A172 (cell line): ENCODE measurements at regions not wholly inside any gene's neighbourhood (a gene's known extent, or its start where the extent isn't known, plus 50 kb on each side); places are given as distances from the start of the nearest gene placed in this dataset.
A peak's percentile ranks its signal among the peaks of the same experiment; 100 is the strongest.
"Not testable (repeated sequence)": the region's sequence is repeated elsewhere in the genome, so short reads cannot be mapped to it uniquely, and the experiment has no call there.

ENCODE experiments used
- DNase-seq: peaks from one replicate; pipeline ENCODE4 v3.0.0-alpha.2; 2015; ENCODE audit warnings: low spot score

DNA sequence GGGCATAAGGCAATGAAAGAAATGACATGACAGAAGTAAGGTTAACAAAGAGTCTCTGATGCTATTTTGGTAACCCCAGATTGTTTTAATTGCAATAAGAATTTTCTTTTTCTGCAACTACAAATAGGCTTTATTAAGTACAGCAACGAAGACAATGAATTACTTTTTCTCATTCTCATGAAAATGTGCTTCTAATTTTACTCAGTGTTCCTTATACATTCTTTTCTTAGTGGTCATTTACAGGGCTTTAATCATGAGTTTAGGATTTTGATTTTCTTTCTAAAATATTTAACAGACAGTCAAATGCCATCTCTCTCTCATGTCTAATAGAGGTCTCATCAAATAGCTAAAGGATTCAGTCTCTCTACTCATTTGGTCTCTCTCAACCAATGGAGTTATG is 452.1 kb downstream of the RAP2B start:
- DNase-seq = no peak

DNA sequence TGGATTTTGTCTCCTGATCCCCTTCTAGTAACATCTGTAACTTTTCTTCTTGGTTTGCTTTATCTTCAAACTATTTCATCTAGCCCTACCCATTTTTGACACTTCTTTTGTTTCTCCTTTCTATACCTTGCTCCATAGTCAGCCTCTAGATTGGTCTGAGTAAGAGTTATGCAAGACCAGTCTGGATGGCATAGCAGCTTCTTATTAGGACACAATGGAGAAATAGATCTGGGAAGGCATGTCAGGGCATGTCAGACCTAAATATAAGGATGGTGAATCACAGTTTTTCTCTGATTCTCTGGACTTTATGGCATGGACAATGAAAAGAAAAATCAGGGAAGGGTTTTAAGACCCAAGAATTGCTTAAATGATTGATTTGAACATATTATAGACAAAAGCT is 452.5 kb downstream of the RAP2B start:
- DNase-seq = peak; percentile 23

DNA sequence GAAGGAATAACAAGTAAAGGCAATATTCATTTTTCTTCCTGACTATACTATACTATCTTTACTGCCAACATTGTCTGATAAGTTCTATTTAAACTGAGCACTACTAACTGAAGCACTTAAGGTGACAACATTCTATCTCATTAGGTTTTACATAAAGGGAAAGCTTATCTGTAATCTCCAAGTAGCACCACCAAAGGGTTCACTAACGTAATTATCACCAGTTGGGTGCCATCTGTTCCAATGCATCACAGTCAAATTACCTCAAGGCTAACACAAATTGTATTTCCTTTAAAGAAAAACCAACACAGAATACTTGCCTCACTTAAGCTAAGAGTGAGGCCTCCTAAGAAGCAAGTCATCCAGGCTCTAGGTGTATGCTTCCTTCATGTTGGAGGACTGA is 453.8 kb downstream of the RAP2B start:
- DNase-seq = no peak

DNA sequence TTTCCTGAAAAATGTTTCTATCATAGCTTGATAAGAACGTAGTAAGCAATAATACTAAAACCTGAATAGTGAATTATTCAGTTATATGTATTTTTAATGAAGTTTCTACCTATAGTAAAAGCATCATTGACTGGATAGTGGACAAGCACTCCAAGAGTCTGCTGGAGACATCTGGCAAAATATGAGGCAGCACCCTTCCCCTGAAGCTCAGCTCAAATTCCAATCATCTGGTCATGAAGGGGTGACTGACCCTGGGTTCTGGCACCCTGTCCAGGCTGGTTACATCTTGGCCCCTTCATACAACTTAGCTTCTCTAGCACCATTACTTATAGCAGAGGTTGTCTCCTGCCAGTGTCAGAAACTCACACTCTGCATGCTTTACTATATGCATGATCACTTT is 455.4 kb downstream of the RAP2B start:
- no peak for DNase-seq

DNA sequence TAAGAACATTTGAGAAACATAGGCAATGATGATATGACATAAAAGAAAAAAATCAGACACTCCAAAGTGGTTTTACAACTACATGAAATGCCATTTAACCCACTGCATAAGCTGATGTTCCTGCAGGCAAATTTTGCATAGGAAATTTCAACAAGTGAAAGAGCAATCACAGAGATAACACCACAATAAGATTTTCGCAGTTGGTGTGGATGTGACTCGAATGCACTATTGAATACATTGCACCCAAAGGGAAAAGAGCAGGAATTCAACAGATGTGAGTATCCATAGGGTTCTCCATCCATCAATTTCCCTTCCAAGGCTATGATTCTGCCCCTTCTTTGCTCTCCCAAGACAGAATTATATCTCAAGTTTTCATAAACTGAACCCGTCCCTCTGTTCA is 456.1 kb downstream of the RAP2B start:
- no peak for DNase-seq

DNA sequence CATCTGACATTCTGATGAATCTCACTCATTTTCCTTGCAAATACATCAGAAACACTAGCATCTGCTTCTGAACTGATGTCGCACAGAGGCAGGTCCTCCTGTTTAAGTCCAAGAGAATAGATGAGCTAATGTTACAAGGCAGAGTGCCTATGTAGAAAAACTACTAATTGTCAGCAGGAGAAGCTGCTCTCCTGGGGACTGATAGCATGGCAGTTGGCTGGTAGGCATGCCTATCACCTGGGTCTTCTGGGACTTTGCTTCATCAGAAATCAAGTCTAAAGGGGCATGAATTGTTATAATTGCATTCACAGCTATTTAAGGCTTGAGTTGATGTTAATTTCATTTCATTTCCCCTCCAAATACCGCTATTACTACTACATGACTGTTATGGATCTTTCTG is 457.2 kb downstream of the RAP2B start:
- DNase-seq = no peak

DNA sequence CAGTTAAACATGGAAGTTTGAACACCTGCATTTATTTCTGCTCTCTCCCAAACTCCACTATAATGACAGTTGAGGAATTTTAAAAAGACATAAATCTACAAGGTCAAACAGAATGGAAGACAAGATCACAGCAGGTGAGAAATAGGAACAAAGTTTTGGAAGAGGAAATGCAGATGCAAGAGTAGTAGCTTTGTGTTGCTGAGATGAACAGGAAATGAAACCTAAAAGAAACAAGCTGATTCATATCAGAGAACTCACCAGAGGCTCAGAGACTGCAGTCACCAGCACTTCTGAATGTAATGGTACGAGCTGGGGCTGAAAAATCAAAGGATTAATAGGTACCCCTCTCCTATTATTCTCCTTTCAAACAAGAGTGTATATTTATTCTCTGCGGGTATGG is 459.9 kb downstream of the RAP2B start:
- no peak for DNase-seq

DNA sequence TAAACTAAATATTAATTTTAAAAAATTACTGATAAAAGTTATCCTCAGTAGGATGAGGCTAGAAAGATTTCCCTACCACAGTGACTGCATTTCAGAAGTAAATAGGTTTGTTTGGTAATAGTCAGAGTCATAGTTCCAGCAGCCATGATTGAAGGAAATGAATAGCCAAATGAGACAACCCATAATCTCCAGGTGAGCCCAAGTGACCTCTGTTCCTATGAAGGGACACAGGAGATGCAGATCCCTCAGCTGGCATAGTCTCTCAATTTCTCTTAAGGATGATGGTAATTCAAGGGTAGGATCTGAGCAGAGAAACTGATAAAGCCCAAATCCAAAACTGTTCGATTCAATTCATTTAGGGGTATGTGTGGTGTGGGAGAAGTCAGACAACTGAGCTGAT is 461.8 kb downstream of the RAP2B start:
- no peak for DNase-seq

DNA sequence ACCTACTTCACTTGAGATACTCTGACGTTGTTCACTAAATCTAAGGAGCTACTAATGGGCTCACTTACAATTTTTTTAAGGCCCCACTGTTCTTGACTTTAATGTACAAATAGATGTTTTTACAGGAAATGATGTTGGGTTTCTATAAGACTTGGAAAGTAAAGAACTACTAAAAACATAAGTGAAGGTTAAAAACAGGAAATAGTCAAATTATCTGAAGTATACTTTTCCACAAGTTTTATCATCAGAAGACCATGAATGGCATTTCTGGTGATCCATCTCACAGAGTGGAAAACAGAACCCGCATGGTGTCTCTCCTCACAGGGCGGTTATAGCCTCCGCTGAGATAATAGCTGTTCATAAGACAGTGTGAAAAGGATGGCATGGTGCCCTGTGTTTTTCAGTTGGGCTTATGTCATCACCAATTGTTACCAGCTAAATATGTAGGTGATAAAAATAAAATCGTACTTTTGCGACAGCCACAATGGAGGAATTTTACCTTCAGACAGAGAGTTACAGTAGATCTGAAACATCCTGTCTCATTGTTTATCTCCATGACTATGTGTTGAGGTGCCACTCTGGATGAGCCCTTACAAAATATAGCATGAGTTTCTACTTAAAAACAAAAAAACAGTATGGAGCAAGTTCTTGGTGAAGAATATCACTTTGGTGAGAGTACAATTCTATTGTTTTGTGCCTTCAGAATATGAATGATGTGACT is 462.4 kb downstream of the RAP2B start:
- no peak for DNase-seq

DNA sequence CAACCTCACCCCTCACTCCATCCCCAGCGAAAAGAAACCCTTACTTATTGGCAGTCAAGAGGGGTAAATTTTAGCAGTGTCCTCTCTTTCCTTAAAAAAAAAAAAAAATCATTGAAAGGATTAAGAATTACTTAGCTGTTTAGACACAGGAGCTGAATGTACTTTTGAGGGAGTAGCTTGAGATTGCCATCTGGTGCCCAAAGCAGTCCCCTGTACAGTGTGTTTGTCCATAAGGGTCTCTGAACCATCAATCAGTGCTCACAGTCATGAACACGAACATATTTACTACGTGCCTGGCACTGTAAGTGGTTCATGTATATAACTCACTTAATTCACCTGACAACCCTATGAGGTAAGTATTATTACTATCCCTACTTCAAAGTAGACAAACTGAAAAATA is 463.5 kb downstream of the RAP2B start:
- DNase-seq = no peak

DNA sequence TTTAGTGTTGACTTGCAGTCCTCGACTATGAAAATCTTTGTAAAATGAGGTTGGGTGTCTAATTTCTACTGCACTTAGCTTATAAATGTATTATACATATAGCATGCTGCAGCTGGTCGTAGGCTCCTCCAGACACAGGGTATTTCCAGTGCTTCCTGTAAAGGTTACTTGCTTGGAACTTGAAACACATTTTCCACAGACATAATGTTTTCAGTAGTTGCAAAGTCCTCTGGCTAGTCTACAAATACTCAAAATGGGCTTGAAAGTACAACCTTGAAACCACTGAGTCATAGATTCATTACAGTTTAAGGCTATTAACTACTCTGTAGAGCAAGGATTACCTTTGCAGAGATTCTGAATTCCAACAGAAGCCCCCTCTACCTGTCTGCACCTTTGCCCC is 464.1 kb downstream of the RAP2B start:
- DNase-seq = no peak

DNA sequence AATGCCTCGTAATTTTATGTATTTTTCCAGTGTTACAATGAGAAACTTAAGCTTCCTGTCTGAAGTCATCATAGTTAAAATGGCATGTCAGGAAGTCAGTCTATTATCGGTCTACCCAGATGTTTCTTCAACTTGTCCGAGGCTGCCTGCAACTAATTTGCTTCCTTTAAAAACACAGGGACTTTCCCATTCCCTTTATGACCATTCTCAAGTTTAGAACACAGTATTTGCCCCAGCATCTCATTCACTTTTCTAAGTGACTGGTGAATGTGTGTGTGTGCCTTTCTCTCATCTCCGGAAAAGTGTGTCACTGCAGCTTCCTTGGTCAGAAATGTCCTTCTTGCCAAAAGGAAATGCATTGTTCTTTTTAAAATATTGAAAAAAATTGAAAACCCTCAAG is 466.6 kb downstream of the RAP2B start:
- no peak for DNase-seq

DNA sequence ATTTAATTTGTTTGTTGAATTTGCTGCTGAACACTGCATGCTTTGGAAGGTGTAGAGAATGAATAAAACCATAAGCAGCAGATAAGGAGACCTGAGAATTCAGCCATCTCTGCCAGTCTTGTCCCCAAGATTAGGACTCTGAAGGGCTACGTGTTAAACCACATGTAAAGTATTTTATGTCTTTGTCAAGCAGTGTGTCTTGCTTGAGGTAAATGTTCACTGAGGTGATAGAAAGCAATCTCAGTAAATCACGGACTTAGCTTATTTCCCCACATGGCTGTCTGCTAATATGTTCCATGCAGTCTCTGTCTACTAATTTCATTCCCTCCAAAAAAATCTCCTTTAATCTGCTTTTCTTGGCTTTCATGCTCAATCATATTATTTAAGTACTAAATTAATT is 467.1 kb downstream of the RAP2B start:
- no peak for DNase-seq

DNA sequence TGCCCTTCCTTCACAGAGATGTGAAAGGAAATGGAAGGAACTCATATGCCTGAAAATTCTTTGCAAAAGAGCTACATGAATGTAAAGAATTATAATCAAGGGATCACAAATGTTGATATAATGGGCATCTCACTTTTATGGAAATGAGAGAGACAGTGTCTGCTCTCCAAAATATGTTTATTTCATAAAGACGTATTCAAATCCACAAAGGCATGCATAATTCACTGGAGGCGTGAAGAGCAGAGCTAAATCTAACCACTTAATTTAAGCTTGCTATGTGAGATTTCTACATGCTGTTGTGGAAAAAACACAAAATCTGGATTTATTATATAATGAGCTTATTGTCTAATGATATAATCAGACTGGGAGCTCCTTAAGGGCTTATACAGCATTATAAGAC is 469.1 kb downstream of the RAP2B start:
- DNase-seq = no peak

DNA sequence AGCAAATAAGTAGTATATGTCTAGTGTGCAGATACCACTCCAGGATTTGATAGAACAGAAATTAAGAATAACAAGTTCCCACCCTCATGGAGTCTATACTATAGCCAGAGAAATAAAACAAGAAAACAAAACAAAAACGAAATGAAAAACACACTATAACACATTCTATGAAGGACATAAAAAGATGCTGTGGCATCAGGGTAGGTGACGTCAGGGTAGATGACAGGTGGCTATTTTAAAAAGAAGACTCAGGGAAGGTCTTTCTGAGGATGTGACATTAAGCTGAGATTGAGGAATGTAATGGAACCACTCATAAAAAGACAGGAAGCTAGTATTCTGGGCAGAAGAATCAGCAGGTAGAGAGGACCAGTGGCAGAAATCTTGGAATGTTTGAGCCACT is 469.6 kb downstream of the RAP2B start:
- DNase-seq = no peak

DNA sequence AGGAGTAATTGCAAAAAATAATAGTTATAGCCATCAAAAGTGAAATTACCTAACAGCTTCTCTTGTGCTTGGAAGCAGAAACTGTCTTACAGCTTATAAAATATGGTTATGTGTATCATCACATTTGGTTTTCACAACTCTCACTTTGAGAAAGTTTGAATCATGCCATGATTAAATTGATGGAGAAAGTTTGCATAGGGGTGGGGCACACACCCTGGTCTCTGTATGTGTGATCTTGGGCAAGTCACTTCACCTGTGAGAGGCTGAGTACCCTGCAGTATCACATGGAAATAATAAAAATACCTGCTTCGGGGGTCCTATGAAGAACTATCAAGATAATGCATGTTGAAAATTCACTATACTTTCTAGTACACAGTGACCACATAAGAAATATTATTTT is 471.4 kb downstream of the RAP2B start:
- no peak for DNase-seq

DNA sequence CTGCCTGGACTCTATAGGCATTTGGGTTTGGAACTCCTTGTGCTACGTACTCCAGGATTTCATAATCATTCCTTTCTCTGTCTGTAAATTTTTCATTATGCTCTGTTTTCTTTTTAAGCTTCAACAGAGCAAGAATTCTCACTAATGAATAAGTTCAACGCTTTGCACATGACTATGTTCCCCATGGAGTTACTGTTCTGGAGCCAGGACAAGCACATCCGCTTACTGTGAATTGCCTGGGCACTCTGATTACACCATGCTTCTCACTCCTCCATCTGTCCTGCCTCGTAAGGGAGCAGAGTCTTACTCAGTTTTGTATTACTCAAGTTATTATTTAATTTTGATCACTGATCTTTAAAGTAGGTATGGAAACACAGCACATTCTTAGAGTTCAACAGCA is 472.7 kb downstream of the RAP2B start:
- DNase-seq = no peak

DNA sequence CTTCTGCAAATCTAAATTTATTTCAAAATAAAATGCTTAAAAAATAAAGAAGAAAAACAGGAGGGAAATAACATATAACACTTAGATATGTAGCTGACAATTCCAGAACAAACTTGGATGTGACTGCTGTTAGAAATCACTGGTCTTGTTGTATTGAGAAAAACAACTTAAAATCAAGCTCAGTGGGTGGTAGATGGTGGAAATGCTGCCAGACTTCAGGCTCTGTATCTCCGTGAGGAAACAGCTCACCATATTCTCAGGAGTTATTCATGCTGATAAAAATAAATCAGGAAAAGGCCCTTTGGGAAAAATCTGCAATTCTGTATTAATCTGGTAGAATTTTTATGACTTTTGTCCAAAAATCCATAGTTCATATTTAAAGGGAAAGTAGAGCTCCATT is 477.6 kb downstream of the RAP2B start:
- DNase-seq = no peak

DNA sequence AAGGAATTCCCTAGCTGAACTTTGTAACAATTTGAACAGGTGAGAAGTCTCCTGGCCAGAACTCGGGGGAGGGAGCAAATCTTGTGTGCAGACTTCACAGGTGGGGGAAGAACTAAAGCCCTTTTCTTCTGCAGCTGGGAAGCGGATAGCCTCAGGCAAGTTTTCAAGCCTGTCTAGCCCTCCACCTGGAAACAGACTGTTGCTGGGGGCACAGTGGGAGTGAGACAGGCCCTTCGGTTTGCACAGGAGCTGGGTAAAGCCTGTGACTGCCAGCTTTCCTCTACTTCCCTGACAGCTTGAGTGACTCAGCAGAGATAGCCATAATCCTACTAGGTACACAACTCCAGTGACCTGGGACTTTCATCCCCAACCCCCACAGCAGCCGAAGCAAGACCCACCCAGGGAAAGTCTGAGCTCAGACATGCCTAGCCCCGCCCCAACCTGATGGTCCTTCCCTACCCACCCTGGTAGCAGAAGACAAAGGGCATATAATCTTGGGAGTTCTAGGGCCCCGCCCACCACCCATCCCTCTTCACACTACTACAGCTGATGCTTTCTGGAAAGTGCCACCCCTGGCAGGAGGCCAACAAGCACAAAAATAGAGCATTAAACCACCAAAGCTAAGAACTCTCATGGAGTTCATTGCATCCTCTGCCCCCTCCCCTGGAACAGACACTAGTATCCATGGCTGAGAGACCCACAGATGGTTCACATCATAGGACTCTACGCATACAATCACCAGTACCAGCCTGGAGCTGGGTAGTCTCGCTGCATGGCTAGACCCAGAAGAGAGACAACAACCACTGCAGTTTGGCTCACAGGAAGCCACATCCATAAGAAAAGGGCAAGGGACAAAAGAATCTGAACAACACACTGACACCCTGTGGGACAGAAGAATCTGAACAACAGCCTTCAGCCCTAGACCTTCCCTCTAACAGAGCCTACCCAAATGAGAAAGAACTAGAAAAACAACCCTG is 479.0 kb downstream of the RAP2B start:
- no peak for DNase-seq

DNA sequence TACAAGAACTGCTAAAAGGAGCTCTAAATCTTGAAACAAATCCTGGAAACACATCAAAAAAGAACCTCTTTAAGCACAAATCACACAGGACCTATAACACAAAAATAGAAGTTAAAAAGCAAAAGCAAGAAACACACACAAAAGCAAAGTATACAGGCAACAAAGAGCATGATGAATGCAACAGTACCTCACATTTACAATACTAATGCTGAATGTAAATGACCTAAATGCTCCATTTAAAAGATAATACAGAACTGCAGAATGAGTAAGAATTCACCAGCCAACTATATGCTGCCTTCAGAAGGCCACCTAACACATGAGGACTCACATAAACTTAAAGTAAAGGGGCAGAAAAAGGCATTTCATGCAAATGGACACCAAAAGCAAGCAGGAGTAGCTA is 478.6 kb upstream of the ARHGEF26 start:
- DNase-seq = not testable (repeated sequence)

DNA sequence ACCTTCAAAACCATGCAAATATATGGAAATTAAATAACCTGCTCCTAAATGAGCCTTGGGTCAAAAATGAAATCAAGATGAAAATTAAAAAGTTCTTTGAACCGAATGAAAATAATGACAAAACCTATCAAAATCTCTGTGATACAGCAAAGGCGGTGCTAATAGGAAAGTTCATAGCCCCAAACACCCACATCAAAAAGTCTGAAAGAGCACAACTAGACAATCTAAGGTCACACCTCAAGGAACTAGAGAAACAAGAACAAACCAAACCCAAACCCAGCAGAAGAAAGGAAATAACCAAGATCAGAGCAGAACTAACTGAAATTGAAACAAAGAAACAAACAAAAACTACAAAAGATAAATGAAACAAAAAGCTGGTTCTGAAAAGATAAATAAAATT is 477.7 kb upstream of the ARHGEF26 start:
- not testable (repeated sequence) for DNase-seq

DNA sequence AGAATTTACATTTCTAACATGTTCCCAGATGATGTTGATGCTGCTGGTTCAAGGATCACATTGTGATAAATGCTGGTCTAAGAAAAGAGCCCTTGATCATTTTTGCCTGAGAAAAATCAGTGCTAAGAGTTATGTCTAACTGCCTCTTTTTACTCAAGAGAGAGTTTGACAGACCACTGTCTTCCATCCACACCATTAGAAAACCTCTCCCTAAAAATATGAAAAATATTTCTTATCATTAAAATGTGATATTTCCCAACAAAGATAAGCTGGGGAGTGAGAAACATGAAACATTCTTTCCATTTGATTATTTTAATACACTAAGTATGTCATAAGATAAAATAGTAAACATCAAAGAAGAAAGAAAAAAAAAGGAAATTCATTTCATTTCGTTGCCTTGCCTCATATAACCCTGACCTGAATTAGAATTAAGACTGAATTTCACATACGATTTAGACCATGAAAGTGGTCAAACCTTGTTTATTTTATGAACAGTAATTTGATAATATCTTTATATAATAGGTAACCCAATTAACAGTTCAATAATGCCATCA is 471.8 kb upstream of the ARHGEF26 start:
- no peak for DNase-seq

DNA sequence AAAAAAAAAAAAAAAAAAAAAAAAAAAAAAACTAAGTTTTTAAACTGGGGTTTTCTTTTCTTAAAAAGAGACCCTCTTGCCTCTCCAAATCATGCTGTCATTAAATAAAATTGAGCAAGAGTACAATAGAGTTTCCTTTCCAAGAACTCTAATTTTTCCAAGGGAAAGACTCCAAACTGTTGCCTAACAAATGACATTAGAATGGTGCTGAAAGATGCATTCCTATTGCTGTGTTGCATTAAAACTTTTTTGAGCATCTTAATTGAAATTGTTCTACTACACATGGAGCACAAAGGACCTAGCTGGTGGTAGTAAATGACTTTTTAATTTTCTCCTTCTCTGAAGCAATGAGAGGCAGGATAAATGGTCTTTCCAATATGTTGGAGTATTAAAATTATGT is 469.1 kb upstream of the ARHGEF26 start:
- DNase-seq = no peak
